NK-92 (cell line): ENCODE measurements at regions not wholly inside any gene's neighbourhood (a gene's known extent, or its start where the extent isn't known, plus 50 kb on each side); places are given as distances from the start of the nearest gene placed in this dataset.
"Not testable (repeated sequence)": the region's sequence is repeated elsewhere in the genome, so short reads cannot be mapped to it uniquely, and the experiment has no call there.

ENCODE experiments used
- DNase-seq: peaks from one replicate; lab custom pipeline; 2025; ENCODE audit not compliant: unreplicated experiment; lab: John Stamatoyannopoulos, UW

DNA sequence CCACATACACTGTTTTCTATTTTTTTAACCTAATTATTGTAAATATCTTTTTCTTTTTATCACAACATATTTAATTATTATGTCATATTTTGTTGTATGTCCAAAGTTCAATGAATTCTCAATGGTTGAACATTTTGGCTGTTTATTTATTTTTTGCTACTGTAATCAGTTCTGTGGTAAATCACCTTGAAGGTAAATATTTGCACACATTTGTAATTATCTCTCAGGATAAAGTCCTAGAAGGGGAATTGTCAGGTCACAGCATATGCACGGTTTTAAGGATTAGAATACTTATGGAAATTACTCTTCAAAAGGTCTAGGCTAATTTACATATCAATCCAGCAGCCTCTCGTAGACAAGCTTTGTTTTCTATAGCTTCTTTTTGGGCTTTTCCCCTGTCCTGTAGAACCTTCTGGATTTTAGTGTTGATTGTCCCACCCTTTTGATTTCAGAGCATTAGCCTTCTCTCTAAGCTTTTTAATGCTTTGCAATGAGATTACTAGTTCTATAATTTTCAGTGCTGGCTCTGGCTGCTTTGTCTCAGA lies 362.6 kb downstream of the KCNRG start:
- no peak for DNase-seq

DNA sequence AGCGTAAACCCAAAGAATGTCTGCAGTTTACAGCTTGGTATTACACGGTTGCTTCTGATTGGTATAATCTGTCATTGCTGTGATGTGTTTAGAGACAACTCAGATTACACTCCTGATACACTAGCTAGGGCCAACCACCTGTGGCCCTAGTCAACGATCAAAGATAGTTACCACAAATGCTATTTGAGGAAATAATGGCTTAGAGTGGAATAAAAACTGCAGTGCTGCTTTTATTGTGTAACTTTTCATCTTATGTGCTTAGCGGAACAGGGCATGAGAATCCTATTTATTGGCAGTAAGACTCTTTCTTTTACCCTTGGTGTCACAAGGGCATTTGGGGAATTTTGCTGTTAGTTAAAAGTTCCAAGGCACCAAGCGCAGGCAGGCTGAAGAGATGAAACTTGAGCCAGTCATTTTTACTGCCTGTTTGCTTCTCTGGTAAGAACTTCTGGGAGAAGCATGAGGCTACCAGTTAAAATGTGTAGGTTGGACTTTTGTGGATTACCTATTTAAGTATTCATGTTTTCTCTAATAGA lies 363.3 kb downstream of the KCNRG start:
- no peak for DNase-seq

DNA sequence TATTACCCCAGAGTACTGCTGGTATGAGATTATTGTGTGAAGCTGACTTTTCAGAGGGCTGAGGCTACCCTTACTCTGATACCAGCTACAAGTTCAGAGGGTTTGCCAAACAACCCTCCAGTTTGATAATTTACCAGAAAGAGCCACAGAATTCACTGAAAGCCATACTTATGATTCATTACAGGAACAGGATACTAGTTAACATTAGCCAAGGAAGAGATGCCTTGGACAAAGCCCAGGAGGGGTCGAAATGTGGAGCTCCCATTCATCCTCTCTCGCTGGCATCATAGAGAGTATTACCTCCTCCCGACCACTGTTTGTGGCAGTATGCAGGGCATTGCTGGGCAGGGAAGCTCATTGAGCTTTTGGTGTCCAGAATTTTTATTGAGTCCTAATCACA lies 364.3 kb downstream of the KCNRG start:
- no peak for DNase-seq

DNA sequence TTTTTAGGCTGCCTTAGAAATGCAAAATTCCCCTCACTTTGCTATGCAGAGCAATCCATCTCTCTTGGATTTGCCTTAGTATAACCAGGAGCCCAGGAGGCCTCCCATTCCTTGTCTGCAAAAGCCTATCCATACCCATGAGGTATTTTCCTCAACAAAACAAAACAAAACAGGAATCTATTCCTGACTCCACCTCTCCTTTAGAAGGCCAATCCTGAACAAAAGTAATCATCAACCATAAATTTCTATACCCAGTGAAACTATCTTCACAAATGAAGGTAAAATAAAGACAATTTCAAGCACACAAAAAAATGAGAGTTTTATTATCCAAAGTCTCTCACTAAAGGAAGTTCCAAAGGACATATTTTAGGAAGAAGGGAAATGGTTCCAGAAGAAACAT lies 365.7 kb downstream of the KCNRG start:
- no peak for DNase-seq

DNA sequence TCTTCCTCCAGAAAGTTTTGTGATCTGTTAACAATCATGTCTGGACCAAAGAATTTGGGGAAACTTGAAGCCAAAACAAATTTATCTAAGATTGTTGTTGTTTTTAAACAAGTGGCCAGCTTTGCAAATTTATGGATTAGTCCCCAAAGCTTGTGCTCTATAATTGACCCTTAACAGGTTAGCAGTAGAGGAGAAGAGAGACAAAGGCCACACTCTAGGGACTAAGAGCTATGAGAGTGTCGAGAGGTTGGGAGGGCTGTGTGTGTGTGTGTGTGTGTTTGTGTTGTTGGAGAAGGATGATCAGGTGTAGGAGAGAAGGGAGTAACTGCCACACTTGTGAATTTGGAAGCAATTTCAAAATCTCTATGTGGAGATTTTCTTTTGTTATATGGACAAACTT lies 367.3 kb downstream of the KCNRG start:
- DNase-seq = no peak

DNA sequence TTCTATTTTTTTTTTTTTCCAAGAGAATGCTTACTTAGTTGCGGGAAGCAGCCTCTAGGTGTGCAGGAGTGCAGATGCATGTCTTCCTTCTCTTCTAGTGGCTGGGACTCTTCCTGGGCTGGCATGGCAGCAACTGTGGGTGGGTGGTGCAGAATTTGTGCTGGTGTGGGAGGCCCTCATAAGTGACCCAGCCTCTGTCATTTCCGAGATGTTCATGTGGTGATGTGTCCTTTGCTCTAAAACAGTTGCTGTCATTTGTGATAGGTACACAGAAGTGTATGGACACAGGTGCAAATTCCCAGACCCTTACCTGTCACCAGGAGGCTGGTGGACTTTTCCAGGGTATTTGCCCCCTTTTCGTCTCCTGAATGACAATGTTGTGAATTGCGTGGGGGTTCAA lies 367.7 kb downstream of the KCNRG start:
- no peak for DNase-seq

DNA sequence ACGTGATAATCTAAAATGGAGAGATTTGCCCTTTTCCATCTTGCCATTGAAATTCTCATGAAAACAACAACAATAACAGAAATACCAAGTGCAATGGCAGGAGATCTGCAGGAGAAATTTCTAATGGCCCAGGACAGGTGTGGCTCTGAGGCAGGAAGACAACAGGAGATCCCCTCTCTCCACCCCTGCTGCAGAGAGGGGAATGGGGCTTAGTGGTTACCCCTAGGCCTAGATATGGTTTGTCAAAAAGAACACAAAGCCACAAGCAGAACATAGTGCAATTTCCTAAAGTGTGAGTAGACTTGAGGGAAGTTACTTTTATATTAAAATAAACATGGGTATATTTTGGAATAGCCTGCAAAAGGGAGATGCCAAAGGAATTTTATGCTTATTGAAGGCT lies 369.5 kb downstream of the KCNRG start:
- DNase-seq = no peak

DNA sequence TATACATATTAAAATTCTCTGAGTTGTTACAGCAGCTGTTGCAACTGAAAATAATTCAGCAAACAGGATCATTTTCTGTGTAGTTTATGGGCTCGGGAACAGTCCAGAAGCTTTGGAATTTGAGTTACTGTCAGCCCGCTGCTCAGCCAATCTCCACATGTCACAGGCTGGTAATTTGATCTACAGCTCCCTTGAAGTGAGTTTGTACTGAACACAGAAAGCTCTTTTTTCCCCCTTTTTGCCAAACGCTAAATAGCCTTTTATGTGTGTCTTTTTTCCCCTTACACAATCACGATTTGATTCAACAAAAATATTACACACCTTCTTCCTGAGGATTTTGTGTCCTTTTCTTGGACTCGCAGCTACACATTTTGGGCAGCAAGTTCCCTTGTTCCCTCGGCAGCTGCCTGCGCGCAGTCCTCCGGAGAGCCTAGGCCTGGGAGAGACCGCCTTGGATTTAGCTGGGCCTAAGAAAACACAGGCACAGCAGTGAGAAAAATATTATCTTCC lies 371.4 kb downstream of the KCNRG start:
- DNase-seq = no peak

DNA sequence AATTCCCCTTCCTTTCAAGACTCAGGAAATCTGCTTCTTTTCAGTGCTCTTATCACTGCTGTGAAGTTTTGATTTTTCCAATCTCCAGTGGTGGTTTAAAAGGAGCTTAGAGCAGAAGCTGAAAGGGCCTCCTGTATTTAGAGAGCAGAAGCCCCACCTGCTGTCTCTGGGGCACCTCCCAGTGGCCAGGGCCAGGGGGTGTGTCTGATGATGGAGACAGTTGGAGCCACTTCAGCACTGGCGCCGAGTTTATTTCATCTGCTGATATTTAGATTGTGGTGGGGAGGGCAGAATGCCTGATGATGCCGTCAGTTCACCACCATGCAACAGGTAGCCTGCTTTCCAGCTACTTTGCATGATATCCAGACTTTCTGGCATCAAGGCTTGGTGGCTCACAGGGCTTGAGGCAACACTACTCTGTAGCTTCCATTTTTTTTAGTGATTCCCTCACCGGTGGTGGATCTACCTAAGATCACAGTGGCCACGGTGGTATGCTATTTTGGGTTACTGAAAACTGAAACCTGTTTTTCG lies 371.9 kb downstream of the KCNRG start:
- no peak for DNase-seq

DNA sequence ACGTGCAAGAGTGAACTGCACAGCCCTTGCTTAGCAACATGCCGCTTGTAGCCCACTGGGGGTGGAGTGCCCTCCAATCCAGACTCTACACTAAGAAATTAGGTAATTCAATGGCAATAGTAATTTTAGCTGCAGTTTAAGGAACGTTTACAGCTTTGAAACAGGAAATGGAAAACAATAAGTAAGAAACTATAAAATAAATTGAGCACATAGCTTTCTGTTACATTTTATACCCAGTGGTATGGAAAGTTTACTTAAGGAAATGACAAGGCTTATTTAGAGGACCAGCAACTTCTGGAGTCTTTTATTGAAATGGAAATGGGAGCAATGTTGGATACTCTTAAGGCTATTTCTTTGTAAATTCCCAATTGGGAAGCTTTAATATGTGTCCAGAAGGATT lies 373.2 kb downstream of the KCNRG start:
- no peak for DNase-seq

DNA sequence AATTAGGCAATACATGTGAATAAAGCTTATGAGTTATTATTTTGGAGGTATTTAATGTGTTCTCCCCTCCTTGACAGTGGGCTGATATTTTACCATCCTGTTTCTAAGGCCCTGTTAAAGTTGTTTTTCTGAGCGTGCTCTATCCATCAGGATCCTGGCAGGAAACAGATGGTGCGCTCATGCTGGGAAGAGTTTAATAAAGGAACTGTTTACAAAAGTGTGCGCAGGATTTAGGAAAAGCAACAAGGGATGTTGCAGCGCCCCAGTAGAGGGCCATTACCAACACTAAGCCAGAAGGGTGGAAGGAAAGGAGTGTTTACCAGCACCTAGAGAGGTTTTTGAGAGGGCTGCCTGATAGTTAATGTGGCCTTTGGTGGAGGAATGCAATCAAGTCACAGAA lies 374.5 kb downstream of the KCNRG start:
- DNase-seq = no peak

DNA sequence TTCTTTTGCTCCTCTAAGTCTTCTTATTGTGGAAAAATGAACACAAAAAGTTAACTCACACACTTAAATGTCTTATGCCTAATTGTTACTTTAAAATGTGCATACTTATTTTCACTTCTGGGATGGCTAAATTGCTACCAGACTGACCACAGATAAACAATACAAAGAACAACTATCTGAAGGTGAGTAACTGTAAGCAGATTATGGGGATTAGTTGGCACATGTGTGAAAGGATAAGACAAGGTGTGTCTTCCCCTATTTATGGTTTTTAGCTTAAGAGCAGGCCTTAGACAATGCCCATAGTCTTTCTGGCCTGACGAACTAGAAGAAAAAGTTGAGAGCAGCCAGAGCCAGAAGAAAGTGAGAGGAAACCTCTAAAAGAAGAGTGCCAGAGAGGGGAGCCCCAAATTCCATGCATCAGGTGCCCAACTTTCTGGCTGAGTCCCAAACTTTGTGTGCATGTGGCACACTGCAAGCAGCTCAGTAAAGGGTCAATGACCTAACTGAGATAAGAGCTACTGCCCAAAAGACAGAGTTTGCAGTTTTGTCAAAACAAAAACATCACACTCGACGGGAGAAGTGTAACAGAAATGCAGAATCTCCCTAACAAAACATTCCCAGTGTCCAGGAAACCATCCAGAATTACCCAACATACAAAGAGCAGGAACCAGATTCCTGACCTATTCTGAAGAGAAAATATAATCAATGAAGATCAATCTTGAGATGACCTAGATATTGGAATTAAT lies 375.4 kb downstream of the KCNRG start:
- no peak for DNase-seq

DNA sequence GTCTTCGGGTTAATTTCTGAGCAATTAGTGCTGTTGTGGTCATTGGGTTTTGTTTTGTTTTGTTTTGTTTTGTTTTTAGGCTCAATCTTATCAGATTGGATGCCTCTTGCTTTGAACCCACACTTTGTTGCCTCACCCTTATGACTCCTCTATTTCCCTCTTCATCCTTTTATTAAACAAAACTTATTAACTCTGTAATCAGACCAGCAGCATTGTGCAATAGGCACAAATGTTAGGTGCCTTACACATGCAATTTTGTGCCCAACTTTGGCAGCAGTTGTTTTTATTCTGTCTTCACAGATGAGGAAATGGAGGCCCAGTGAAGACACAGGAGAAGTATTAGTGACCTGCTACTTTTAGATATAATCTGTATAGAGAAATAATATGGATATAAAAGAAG lies 377.7 kb downstream of the KCNRG start:
- DNase-seq = no peak

DNA sequence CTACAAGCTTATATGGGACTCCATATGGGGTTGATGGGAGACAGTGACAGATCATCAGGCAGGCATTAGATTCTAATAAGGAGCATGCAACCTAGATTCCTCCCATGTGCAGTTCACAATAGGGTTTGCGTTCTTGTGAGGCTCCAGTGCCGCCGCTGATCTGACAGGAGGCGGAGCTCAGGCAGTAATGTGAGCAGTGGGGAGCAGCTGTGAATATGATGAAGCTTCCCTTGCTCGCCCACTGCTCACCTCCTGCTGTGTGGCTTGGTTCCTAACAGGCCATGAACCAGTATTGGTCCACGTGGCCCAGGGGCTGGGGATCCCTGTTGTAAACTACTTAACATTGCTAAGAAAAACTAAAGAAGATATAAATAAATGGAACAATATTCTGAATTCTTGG lies 378.4 kb downstream of the KCNRG start:
- no peak for DNase-seq

DNA sequence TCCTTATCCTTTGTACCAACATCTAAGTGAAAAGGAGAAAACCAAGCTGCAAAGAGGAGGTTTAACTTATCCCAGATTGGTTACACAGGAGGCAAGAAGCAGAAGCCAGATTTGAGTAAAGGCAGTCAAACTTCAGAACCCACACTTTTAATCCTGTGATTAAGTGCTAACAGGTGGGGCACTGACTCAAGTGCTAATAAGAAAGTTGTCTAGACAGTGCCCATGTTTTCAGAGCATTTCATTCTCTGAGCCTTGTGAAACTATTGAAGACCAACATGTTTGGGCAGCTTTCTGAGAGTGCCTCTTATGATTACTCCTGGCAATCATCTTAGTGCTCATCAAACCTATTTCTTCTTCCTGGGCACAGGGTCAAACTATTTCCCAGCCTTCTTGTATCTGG lies 380.8 kb downstream of the KCNRG start:
- DNase-seq = no peak

DNA sequence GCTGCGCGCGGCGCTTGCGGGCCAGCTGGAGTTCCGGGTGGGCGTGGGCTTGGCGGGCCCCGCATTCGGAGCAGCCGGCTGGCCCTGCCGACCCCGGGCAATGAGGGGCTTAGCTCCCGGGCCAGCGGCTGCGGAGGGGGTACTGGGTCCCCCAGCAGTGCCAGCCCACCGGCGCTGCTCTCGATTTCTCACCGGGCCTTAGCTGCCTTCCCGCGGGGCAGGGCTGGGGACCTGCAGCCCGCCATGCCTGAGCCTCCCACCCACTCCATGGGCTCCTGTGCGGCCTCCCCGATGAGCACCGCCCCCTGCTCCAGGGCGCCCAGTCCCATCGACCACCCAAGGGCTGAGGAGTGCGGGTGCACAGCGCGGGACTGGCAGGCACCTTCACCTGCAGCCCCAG lies 381.4 kb downstream of the KCNRG start:
- DNase-seq = not testable (repeated sequence)

DNA sequence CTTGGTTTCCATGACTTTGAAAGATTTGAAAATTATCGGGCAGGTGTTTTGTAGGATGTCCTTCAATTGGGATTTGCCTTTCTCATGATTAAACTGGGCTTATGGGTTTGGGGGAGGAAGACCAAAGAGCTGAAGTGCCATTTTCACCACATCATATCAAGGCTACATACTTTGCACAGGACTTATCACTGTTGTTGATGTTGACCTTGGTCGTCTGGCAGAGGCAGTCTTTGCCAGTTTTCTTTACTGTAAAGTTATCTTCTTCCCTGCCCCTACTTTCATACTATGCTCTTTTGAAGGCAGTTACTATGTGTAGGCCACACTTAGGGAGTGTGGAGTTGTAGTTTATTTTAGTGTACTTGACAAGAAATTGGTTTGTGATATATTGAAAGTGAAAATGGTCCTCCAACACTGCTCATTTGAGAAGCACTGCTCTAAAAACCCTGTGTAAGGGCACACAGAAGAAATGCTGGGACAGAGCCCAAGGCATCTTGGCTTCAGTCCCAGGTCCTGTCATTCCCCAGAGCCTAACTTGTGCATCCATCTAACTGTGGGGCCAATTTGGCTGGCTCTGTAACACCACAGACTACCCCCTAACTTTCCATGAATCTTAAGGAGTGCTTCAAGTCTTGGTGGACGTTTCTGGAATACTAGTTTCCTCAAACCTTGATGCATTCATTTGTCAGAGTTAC lies 384.9 kb downstream of the KCNRG start:
- DNase-seq = no peak

DNA sequence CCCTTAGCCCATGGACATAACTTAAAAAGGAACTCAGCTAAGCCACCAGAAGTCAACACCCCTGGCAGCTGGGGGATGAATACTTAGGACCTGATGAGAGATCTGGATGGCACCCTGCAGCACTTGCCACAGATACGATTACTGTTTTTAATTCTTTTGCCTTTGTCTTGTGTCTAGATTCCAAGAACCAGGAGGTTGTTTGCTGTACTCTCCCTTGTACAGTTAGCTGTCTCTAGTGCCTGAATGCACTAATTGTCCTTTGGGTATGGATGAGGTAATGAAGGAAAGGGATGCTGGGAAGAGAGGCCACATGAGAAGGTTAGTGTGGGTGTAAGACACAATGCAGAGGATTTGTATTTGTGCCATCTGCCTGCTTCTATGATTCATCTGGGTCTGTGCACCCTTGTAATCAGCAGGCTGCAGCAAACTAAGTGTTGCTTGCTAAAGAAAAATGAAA lies 385.8 kb downstream of the KCNRG start:
- no peak for DNase-seq

DNA sequence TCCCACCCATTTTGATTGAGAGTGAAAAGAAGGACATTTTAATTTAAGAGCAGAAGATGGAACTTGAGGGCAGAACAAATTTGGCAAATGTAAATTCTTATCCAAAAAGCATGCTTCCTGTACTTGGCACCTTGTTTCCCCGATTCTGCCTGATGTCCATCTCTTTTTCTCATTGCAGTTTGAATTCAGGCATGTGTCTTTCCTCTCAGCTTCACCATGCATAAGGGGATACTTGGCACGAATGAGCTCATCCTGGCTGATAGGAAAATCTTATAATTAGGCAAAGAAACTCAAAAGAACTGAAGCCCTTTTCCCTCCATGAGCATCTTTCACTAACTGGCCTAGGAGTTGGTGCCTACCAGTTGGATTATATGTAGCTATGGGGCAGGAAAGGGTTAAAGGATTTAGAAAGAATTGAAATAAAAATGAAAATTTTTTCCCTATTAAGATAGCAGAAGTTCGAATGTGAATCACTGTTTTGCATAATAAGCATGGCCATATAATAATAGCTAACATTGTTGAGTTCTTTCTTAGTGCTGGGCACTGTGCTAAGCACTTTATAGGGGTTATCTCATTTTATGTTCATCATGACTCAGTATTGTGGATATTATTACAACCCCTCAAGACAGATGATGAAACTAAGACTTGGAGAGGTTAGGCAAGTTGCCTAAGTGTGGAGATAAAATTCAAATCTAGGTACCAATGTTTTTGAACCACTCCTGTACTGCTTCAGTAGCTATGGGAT lies 386.6 kb downstream of the KCNRG start:
- no peak for DNase-seq

DNA sequence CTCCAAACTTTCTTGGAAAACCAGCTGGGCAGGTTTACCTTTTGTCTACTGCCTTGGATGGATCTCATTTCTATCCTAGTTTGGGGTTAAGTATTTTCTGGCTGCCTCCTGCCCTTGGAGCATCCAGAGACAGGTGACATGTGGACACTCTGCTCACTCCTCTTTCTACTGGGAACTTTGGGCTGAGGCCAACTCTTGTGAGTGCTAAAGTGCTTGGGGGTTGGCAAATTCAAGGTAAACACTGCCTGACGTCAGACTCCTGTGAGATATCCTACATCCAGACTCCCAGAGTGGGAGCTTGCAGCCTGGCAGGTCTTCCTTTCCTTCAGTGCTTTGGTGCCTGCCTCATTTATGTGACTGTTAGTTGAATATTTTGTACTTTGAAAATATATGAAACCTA lies 388.1 kb downstream of the KCNRG start:
- DNase-seq = no peak

DNA sequence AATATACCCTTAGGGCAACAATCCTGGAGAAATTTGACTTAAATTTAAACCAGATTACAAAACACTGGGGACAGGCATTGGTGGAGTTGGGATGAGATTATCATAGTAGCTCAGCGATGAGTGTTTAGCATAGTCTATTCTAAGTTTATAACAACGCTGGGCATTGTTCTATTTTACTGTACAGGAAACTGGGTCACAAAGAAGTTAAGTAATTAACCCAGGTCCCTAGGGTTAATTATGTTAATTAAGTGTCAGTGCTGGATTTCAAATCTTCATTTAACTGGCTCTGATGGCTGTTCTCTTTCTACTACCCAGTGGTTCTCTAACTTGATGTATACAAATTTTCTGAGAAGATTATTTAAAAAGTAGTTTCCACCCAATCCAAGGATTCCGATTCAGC lies 388.9 kb downstream of the KCNRG start:
- no peak for DNase-seq
